Glutamatergic neuron (in vitro differentiated cells): ENCODE measurements at regions not wholly inside any gene's neighbourhood (a gene's known extent, or its start where the extent isn't known, plus 50 kb on each side); places are given as distances from the start of the nearest gene placed in this dataset.

Source experiments
- DNase-seq: peaks from one replicate; pipeline ENCODE4 v3.0.0; 2022
- H3K27ac Mint-ChIP-seq: one replicate; pipeline ENCODE4 v1.8.0; 2020; ENCODE audit warnings: mild to moderate bottlenecking, mixed read lengths, inconsistent platforms; ENCODE audit not compliant: unreplicated experiment
- H3K27me3 Mint-ChIP-seq: one replicate; pipeline ENCODE4 v1.8.0; 2020; ENCODE audit warnings: mild to moderate bottlenecking, moderate library complexity, mixed read lengths, inconsistent platforms; ENCODE audit not compliant: unreplicated experiment
- H3K36me3 Mint-ChIP-seq: one replicate; pipeline ENCODE4 v1.8.0; 2020; ENCODE audit warnings: mild to moderate bottlenecking, mixed read lengths, inconsistent platforms; ENCODE audit not compliant: unreplicated experiment
- H3K4me1 Mint-ChIP-seq: one replicate; pipeline ENCODE4 v1.8.0; 2020; ENCODE audit warnings: mild to moderate bottlenecking, low read depth, mixed read lengths, inconsistent platforms; ENCODE audit not compliant: unreplicated experiment
- H3K4me3 Mint-ChIP-seq: one replicate; pipeline ENCODE4 v1.8.0; 2020; ENCODE audit warnings: mild to moderate bottlenecking, mixed read lengths, inconsistent platforms; ENCODE audit not compliant: unreplicated experiment
- H3K9me3 Mint-ChIP-seq: one replicate; pipeline ENCODE4 v1.8.0; 2020; ENCODE audit warnings: mild to moderate bottlenecking, moderate library complexity, mixed read lengths, inconsistent platforms; ENCODE audit not compliant: unreplicated experiment
- CTCF ChIP-seq: fragments of 200-600 bp; sonication (generic); IDR thresholded peaks from one replicate; pipeline ENCODE4 v1.5.0; 2021; ENCODE audit not compliant: partially characterized antibody, unreplicated experiment

DNA sequence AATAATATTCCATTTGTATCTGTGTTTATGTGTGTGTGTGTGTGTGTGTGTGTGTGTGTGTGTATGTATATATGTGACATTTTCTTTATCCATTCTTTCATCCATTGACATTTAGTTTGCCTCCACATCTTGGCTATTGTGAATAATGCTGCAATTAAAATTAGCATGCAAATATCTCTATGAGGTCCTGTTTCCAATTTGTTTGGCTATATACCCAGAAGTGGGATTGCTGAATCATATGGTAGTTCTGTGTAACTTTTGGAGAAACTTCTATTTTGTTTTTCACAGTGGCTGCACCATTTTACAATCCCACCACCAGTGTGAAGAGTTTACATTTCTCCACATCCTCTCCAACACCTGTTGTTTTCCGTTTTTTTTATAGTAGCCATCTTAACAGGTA, 53.1 kb downstream of the CH25H start:
- H3K27me3 Mint-ChIP-seq = no peaks in the 10 kb centered on the region
- no peak overlapping the region for H3K4me3 Mint-ChIP-seq
- no peaks in the 10 kb centered on the region for H3K36me3 Mint-ChIP-seq
- TF ChIP-seq CTCF = no peak
- DNase-seq = no peak
- no peak overlapping the region for H3K27ac Mint-ChIP-seq
- H3K4me1 Mint-ChIP-seq = no peaks in the 10 kb centered on the region
- H3K9me3 Mint-ChIP-seq = peaks cover 2% of the 10 kb centered on the region

- Mint-ChIP-seq H3K9me3 (peaks cover 2% of the 10 kb centered on the region), H3K4me1 (no peaks in the 10 kb centered on the region), H3K4me3 (no peak overlapping the region), H3K27me3 (no peaks in the 10 kb centered on the region), H3K27ac (no peak overlapping the region), H3K36me3 (no peaks in the 10 kb centered on the region)
- no peak for TF ChIP-seq CTCF
- DNase-seq = no peak
These were observed 54.0 kb downstream of the CH25H start for GRCh38 chr10:89153116-89153515.

GRCh38 chr10:89151857-89152256, 55.3 kb downstream of the CH25H start:
- TF ChIP-seq CTCF = no peak
- Mint-ChIP-seq H3K4me3 (no peak overlapping the region), H3K27me3 (no peaks in the 10 kb centered on the region), H3K36me3 (no peaks in the 10 kb centered on the region), H3K4me1 (no peaks in the 10 kb centered on the region), H3K27ac (no peak overlapping the region), H3K9me3 (peaks cover 2% of the 10 kb centered on the region)
- no peak for DNase-seq

- no peak overlapping the region for H3K4me3 Mint-ChIP-seq
- no peaks in the 10 kb centered on the region for H3K36me3 Mint-ChIP-seq
- no peaks in the 10 kb centered on the region for H3K4me1 Mint-ChIP-seq
- no peak for DNase-seq
- no peak overlapping the region for H3K27ac Mint-ChIP-seq
- no peak for TF ChIP-seq CTCF
- H3K27me3 Mint-ChIP-seq = no peaks in the 10 kb centered on the region
- H3K9me3 Mint-ChIP-seq = no peaks in the 10 kb centered on the region
These were observed 59.1 kb downstream of the CH25H start for GRCh38 chr10:89148061-89148460.

DNA sequence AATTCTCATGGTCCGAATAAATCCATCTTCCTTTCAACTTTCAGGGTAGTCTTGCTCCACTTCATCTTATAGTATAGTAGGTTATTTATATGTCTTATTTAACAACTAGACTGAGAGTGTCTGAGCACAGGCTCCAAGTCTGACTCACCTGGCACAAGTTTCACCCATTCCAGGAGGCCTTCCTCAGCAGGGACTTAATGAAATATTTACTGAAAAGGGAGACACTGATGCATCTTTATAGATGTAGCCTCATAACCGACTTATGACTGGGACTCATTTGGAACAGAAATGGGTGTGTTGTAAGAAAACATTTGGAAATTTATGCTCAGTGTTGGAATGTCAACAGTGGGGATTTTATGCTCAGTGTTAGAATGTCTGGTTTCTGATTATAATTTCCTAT, 59.9 kb downstream of the CH25H start:
- H3K4me1 Mint-ChIP-seq = no peaks in the 10 kb centered on the region

More for the DNA sequence above, 59.9 kb downstream of the CH25H start:
- no peak for DNase-seq
- TF ChIP-seq CTCF = no peak
- H3K27me3 Mint-ChIP-seq = no peaks in the 10 kb centered on the region
- no peaks in the 10 kb centered on the region for H3K9me3 Mint-ChIP-seq
- no peak overlapping the region for H3K27ac Mint-ChIP-seq
- H3K36me3 Mint-ChIP-seq = no peaks in the 10 kb centered on the region
- H3K4me3 Mint-ChIP-seq = no peak overlapping the region
